ENCODE measurements at regions not wholly inside any gene's neighbourhood (a gene's known extent, or its start where the extent isn't known, plus 50 kb on each side); places are given as distances from the start of the nearest gene placed in this dataset.
"Not testable (repeated sequence)": the region's sequence is repeated elsewhere in the genome, so short reads cannot be mapped to it uniquely, and the experiment has no call there.

GRCh38 chr7:142488842-142489241, 231.0 kb upstream of the PRSS58 start:
- Histone ChIP-seq H3K27me3 (no peaks in the 10 kb centered on the region), H3K4me3 (no peak overlapping the region), H3K27ac (no peak overlapping the region), H3K36me3 (no peaks in the 10 kb centered on the region), H3K9me3 (no peaks in the 10 kb centered on the region), H3K4me1 (no peaks in the 10 kb centered on the region)
- 89 to 95% methylated on average over 4 to 7 of the region's 7 CpGs for WGBS, 2 donors (ENCODE audit: low coverage in 1 of 2)
- intact Hi-C loops (cut with DNase I; ENCODE audit: low total_unique reads): no loop called here
- TF ChIP-seq CTCF (IDR thresholded peaks at IDR 0.05) (no peak), POLR2A (IDR thresholded peaks at IDR 0.05) (no peak), EP300 (IDR thresholded peaks at IDR 0.05; ENCODE audit: low read depth) (no peak), POLR2AphosphoS5 (IDR thresholded peaks at IDR 0.05) (no peak)
- DNase-seq: no peak
- in situ Hi-C loops (cut with MboI; ENCODE audit: low pct_ligation_motif_present in 1 of 4, low pct_unique_long_range_greater_than_20kb in 1 of 4, low sequenced_read_pairs in 3 of 4): no loop called here

- DNase-seq: no peak
- WGBS, 2 donors (ENCODE audit: low coverage in 1 of 2): 60% methylated on average over 10 of the region's 10 CpGs; no CpG with 5 or more reads in 1 of the 2 donors
- no peaks in the 10 kb centered on the region for H3K9me3 ChIP-seq
- no peak overlapping the region for H3K4me3 ChIP-seq
- no peak overlapping the region for H3K27ac ChIP-seq
- in situ Hi-C loops (cut with MboI; ENCODE audit: low pct_ligation_motif_present in 1 of 4, low pct_unique_long_range_greater_than_20kb in 1 of 4, low sequenced_read_pairs in 3 of 4) (no loop called here), intact Hi-C loops (cut with DNase I; ENCODE audit: low total_unique reads) (no loop called here)
- no peaks in the 10 kb centered on the region for H3K36me3 ChIP-seq
- no peak for TF ChIP-seq EP300 (IDR thresholded peaks at IDR 0.05; ENCODE audit: low read depth)
- TF ChIP-seq CTCF (IDR thresholded peaks at IDR 0.05): no peak
- no peak for TF ChIP-seq POLR2A (IDR thresholded peaks at IDR 0.05)
- TF ChIP-seq POLR2AphosphoS5 (IDR thresholded peaks at IDR 0.05): no peak
- H3K4me1 ChIP-seq: peaks cover 0 to 3% (median 1%) of the 10 kb centered on the region in 4 donors
- H3K27me3 ChIP-seq: no peaks in the 10 kb centered on the region
Measured at GRCh38 chr7:142488036-142488633, 230.3 kb upstream of the PRSS58 start.

- in situ Hi-C loops (cut with MboI; ENCODE audit: low pct_ligation_motif_present in 1 of 4, low pct_unique_long_range_greater_than_20kb in 1 of 4, low sequenced_read_pairs in 3 of 4); intact Hi-C loops (cut with DNase I; ENCODE audit: low total_unique reads); H3K27me3 ChIP-seq: not testable (repeated sequence)
Measured at GRCh38 chr7:142487565-142487964, 229.7 kb upstream of the PRSS58 start.

GRCh38 chr7:142487124-142487523, 229.3 kb upstream of the PRSS58 start:
- H3K36me3 ChIP-seq: no peaks in the 10 kb centered on the region
- 64 to 82% methylated on average over 1 to 4 of the region's 4 CpGs for WGBS, 2 donors (ENCODE audit: low coverage in 1 of 2)
- no peak overlapping the region for H3K4me3 ChIP-seq
- DNase-seq: no peak
- in situ Hi-C loops (cut with MboI; ENCODE audit: low pct_ligation_motif_present in 1 of 4, low pct_unique_long_range_greater_than_20kb in 1 of 4, low sequenced_read_pairs in 3 of 4) (no loop called here), intact Hi-C loops (cut with DNase I; ENCODE audit: low total_unique reads) (no loop called here)
- no peak overlapping the region for H3K27ac ChIP-seq
- H3K9me3 ChIP-seq: no peaks in the 10 kb centered on the region
- no peak for TF ChIP-seq CTCF (IDR thresholded peaks at IDR 0.05)
- no peak for TF ChIP-seq POLR2A (IDR thresholded peaks at IDR 0.05)
- TF ChIP-seq POLR2AphosphoS5 (IDR thresholded peaks at IDR 0.05): no peak
- TF ChIP-seq EP300 (IDR thresholded peaks at IDR 0.05; ENCODE audit: low read depth): no peak
- H3K4me1 ChIP-seq: peaks cover 0 to 9% (median 7%) of the 10 kb centered on the region in 4 donors
- H3K27me3 ChIP-seq: no peaks in the 10 kb centered on the region

More at GRCh38 chr7:142487565-142487964, 229.7 kb upstream of the PRSS58 start:
- not testable (repeated sequence) for H3K4me3 ChIP-seq, H3K36me3 ChIP-seq, DNase-seq, H3K4me1 ChIP-seq, H3K9me3 ChIP-seq, H3K27ac ChIP-seq
- WGBS, 2 donors (ENCODE audit: low coverage in 1 of 2): 78 to 82% methylated on average over 2 to 4 of the region's 4 CpGs
